Fibroblast of mammary gland (primary cell): ENCODE measurements at regions not wholly inside any gene's neighbourhood (a gene's known extent, or its start where the extent isn't known, plus 50 kb on each side); places are given as distances from the start of the nearest gene placed in this dataset.
"Not testable (repeated sequence)": the region's sequence is repeated elsewhere in the genome, so short reads cannot be mapped to it uniquely, and the experiment has no call there.

Experiments
- DNase-seq: peaks from one replicate; pipeline ENCODE4 v3.0.0-alpha.2; 2010; ENCODE audit warnings: low read depth
- H3K4me3 ChIP-seq: 2 replicates; pipeline ENCODE4 v1.5.1; 2011; ENCODE audit warnings: low read depth, mild to moderate bottlenecking, low read length, moderate library complexity; ENCODE audit not compliant: control insufficient read depth
- TF ChIP-seq, protein P1 (sequence below): conservative IDR thresholded peaks from 2 replicates; pipeline ENCODE4 v1.5.1; 2011; ENCODE audit warnings: low read depth, low read length, inconsistent platforms; ENCODE audit not compliant: control insufficient read depth, insufficient read depth

- no peak for DNase-seq
- no peak overlapping the region for H3K4me3 ChIP-seq
- TF ChIP-seq, protein P1, sequence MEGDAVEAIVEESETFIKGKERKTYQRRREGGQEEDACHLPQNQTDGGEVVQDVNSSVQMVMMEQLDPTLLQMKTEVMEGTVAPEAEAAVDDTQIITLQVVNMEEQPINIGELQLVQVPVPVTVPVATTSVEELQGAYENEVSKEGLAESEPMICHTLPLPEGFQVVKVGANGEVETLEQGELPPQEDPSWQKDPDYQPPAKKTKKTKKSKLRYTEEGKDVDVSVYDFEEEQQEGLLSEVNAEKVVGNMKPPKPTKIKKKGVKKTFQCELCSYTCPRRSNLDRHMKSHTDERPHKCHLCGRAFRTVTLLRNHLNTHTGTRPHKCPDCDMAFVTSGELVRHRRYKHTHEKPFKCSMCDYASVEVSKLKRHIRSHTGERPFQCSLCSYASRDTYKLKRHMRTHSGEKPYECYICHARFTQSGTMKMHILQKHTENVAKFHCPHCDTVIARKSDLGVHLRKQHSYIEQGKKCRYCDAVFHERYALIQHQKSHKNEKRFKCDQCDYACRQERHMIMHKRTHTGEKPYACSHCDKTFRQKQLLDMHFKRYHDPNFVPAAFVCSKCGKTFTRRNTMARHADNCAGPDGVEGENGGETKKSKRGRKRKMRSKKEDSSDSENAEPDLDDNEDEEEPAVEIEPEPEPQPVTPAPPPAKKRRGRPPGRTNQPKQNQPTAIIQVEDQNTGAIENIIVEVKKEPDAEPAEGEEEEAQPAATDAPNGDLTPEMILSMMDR: no peak
Measured at GRCh38 chr10:90222939-90223338, 521.5 kb downstream of the KIF20B start.

- no peak for DNase-seq
- TF ChIP-seq, protein P1: no peak
- H3K4me3 ChIP-seq: no peak overlapping the region
Measured at GRCh38 chr10:90224791-90225566, 523.6 kb downstream of the KIF20B start.

- TF ChIP-seq, protein P1: no peak
- no peak overlapping the region for H3K4me3 ChIP-seq
- DNase-seq: no peak
Measured at GRCh38 chr10:90226517-90226916, 525.1 kb downstream of the KIF20B start.

DNA sequence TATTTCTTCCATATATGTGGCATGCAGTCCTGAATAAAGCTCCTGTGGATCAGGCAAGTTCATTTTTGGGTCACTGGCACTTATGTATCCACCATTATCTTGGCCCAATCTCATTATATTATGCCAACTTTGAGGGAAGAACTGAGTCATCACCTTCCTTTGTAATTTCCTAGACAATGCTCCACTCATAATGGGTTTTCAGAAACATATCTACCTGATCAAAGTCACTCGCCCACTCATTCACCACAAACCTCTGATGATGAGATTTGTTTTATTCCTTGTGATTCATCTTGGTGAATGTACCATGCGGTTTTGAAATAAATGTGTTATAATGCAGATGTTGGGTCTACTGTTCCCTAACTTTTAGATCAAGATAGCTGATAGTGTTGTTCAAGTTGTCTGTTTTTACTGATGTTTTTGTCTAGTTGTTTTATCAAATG lies 525.8 kb downstream of the KIF20B start:
- TF ChIP-seq, protein P1: no peak
- peak; percentile 95 for DNase-seq
- no peak overlapping the region for H3K4me3 ChIP-seq

- H3K4me3 ChIP-seq: no peak overlapping the region
- TF ChIP-seq, protein P1: no peak
- DNase-seq: peak; percentile 47
Measured at GRCh38 chr10:90227786-90228185, 526.4 kb downstream of the KIF20B start.

DNA sequence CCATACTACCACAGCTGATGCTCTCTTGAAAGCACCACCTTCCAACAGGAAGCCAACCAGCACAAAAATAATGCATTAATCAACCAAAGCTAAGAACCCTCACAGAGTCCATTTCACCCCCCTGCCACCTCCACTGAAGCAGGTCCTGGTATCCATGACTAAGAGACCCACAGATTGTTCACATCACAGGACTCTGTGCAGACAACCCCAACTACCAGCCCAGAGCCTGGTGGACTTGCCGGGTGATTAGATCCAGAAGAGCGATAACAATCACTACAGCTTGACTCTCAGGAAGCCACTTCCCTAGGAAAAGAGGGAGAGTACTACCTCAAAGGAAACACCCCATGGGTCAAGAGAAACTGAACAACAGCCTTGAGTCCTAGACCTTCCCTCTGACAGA lies 528.1 kb downstream of the KIF20B start:
- TF ChIP-seq, protein P1: no peak
- no peak for DNase-seq
- H3K4me3 ChIP-seq: no peak overlapping the region

DNA sequence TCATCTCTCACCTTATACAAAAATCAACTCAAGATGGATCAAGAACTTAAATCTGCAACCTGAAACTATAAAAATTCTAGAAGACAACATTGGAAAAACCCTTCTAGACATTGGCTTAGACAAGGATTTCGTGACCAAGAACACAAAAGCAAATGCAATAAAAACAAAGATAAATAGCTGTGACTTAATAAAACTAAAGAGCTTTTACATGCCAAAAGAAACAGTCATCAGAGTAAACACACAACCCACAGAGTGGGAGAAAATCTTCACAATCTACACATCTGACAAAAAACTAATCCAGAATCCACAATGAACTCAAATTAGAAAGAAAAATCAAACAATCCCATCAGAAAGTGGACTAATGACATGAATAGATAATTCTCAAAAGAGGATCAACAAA lies 532.4 kb downstream of the KIF20B start:
- H3K4me3 ChIP-seq, DNase-seq: not testable (repeated sequence)
